Activated CD4-positive, alpha-beta T cell treated with anti-CD3 and anti-CD28 coated beads, Interleukin-2, amount 10 ng/mL, durations not matched to agents 24 days and 14 days (primary cell): ENCODE measurements at regions not wholly inside any gene's neighbourhood (a gene's known extent, or its start where the extent isn't known, plus 50 kb on each side); places are given as distances from the start of the nearest gene placed in this dataset.
"Not testable (repeated sequence)": the region's sequence is repeated elsewhere in the genome, so short reads cannot be mapped to it uniquely, and the experiment has no call there.

Experiments
- DNase-seq: peaks from one replicate; pipeline ENCODE4 v3.0.0; 2022
- H3K27ac Mint-ChIP-seq: one replicate; pipeline ENCODE4 v1.8.0; 2022; ENCODE audit warnings: mild to moderate bottlenecking, mixed read lengths
- H3K27me3 Mint-ChIP-seq: one replicate; pipeline ENCODE4 v1.8.0; 2022; ENCODE audit warnings: mixed read lengths
- H3K36me3 Mint-ChIP-seq: one replicate; pipeline ENCODE4 v1.8.0; 2022; ENCODE audit warnings: low read depth, mild to moderate bottlenecking, mixed read lengths
- H3K4me1 Mint-ChIP-seq: one replicate; pipeline ENCODE4 v1.8.0; 2021; ENCODE audit warnings: mixed read lengths
- H3K4me3 Mint-ChIP-seq: one replicate; pipeline ENCODE4 v1.8.0; 2022; ENCODE audit warnings: mild to moderate bottlenecking, moderate library complexity, mixed read lengths
- H3K9me3 Mint-ChIP-seq: one replicate; pipeline ENCODE4 v1.8.0; 2021; ENCODE audit warnings: mixed read lengths
- intact Hi-C: fragments of 100-400 bp; cut with micrococcal nuclease; formaldehyde crosslinking; loops from one replicate; pipeline ENCODE4 v1.15.1; 2023

DNA sequence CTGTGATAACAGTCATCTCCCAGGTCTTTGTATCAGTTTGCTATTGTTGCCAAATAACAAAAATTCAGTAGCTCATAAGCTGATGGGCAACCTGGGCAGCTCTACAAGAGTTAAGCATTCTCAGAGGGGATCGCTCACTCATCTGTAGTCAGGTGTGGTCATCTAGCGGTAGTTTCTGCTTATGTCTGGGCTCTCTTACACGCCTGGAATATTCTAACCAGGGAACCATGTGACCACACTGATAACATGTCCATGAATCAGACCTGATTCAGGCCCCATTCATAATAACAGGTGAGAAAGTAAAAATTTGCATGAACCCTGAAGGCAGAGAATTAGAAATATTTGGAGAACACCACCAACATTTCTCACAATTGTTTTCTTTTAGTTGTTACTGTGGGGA lies 576.1 kb downstream of the SLCO4C1 start:
- intact Hi-C loops: no loop called here
- Mint-ChIP-seq H3K27ac (no peak overlapping the region), H3K36me3 (no peaks in the 10 kb centered on the region), H3K4me1 (no peaks in the 10 kb centered on the region), H3K27me3 (no peaks in the 10 kb centered on the region), H3K9me3 (peaks cover 3% of the 10 kb centered on the region), H3K4me3 (no peak overlapping the region)
- DNase-seq: no peak

DNA sequence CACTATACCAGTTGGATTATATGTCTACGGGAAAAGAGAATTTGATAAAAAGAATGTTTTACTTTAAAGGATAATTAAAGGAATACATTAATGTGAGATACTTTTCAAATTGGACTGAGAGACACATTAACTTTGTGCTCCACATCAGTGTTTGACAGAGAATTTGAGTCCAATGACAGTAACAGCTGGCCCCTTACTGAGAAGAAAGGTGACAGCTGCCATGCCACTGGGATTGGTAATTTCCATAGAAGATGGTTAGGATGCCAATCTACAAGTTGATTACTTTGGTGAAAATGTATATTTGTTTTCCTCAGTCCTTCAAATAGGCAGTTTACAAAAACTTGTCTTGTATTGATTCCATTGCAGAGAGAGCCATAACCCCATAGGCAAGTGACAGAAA lies 578.4 kb downstream of the SLCO4C1 start:
- Mint-ChIP-seq H3K4me1 (no peaks in the 10 kb centered on the region), H3K4me3 (no peak overlapping the region), H3K36me3 (no peaks in the 10 kb centered on the region), H3K27ac (no peak overlapping the region), H3K9me3 (peaks cover 3% of the 10 kb centered on the region), H3K27me3 (no peaks in the 10 kb centered on the region)
- intact Hi-C loops: no loop called here
- DNase-seq: no peak

DNA sequence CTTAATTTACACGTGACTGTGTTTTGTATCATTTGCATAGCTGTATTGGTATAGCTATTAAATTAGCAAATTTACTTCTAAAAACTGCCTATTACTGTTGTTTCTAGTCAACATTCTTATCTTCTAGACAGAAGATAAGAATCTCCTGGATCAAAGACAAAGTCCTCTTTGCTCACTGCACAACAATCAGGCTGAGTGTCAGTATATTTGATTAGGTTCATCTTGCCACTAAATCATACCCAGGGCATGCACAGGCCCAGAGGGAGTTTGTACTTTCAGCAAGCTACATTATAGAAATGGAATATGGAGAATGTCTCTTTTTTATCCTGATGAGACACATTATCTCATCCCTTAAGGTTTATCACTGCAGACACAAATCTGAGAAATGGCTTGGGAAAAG lies 579.1 kb downstream of the SLCO4C1 start:
- H3K27ac Mint-ChIP-seq: no peak overlapping the region

DNA sequence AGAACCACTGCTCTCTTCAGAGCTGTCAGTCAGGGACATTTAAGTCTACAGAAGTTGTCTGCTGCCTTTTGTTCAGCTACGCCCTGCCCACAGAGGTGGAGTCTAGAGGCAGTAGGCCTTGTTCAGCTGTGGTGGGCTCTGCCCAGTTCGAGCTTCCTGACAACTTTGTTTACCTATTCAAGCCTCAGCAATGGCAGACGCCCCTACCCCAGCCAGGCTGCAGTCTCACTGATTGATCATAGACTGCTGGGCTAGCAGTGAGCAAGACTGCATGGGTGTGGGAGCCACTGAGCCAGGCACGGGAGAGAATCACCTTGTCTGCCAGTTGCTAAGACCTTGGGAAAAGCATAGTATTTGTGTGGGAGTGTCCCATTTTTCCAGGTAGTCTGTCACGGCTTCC lies 580.3 kb downstream of the SLCO4C1 start:
- H3K36me3 Mint-ChIP-seq, intact Hi-C loops, DNase-seq, H3K27ac Mint-ChIP-seq, H3K4me1 Mint-ChIP-seq, H3K4me3 Mint-ChIP-seq, H3K27me3 Mint-ChIP-seq, H3K9me3 Mint-ChIP-seq: not testable (repeated sequence)

More for the DNA sequence above, 579.1 kb downstream of the SLCO4C1 start:
- intact Hi-C loops: no loop called here
- H3K4me3 Mint-ChIP-seq: no peak overlapping the region
- H3K36me3 Mint-ChIP-seq: no peaks in the 10 kb centered on the region
- H3K27me3 Mint-ChIP-seq: no peaks in the 10 kb centered on the region
- H3K9me3 Mint-ChIP-seq: no peaks in the 10 kb centered on the region
- H3K4me1 Mint-ChIP-seq: no peaks in the 10 kb centered on the region
- DNase-seq: no peak

DNA sequence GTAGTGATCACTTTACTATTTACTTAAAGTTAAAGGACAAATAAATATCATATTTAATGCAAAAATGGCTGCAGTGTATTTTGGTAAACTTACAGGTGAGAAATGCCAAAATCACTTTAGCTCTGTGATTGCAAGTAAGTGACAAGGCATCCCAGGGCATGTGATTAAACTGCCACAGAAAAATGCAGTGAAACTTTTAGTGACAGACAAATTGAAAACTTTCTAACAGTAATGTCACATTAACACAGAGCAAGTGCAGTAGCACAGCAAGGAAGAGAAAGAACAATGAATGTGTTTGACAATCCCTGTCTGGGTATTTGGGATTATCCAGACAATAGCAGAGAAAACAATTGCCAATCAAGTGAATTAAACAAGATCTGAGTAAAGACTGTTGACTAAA lies 606.8 kb downstream of the SLCO4C1 start:
- no peak overlapping the region for H3K4me3 Mint-ChIP-seq
- intact Hi-C loops: no loop called here
- no peaks in the 10 kb centered on the region for H3K9me3 Mint-ChIP-seq
- H3K4me1 Mint-ChIP-seq: no peaks in the 10 kb centered on the region
- H3K27ac Mint-ChIP-seq: no peak overlapping the region
- H3K36me3 Mint-ChIP-seq: no peaks in the 10 kb centered on the region
- DNase-seq: no peak
- no peaks in the 10 kb centered on the region for H3K27me3 Mint-ChIP-seq

DNA sequence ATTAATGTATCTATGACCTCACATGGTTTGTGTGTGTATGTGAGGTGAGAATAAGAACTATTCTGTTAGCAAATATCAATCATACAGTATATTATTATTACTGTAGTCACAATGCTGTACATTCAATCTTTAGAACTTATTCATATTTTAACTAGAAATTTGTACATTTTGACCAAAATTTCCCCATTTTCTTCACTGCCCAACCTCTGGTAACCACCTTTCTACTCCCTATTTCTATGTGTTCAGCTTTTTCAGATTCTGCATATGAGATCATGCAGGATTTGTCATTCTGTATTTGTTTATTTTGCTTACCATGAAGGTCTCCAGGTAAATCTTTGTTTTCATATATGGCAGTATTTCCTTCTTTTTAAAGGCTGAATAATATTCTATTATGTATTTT lies 607.9 kb downstream of the SLCO4C1 start:
- DNase-seq: no peak
- Mint-ChIP-seq H3K36me3 (no peaks in the 10 kb centered on the region), H3K27ac (no peak overlapping the region), H3K4me3 (no peak overlapping the region), H3K9me3 (no peaks in the 10 kb centered on the region), H3K27me3 (no peaks in the 10 kb centered on the region), H3K4me1 (no peaks in the 10 kb centered on the region)
- intact Hi-C loops: no loop called here

DNA sequence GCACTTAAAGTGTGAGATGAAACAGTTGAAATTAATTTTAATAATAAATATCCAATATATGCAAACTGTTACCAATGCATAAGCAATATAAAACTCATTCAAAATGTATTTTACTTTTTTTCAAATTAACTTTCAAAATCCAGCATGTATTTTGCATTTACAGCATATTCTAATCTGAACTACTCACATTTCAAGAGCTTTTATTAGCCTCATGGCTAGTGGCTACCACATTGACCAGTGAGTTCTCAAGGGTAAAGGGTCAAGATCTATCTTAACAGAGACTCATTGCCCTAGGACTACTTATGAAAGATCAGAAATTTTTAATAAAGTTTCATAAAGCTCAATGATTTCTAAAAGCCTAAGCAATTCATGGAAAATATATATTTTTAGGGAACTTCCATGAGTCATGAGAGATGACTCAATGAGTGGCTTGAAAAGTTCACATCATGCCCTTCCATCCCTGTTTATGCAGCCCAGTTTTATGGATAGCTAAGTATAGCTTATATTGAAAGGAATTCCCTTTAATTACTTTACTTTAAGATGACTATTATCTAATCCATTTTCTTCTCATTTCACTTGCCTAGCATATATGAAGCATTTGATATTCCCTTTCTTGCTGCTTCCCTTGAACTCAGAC lies 608.6 kb downstream of the SLCO4C1 start:
- Mint-ChIP-seq H3K36me3 (no peaks in the 10 kb centered on the region), H3K27me3 (no peaks in the 10 kb centered on the region), H3K4me3 (no peak overlapping the region), H3K4me1 (no peaks in the 10 kb centered on the region), H3K27ac (no peak overlapping the region), H3K9me3 (no peaks in the 10 kb centered on the region)
- no peak for DNase-seq
- intact Hi-C loops: no loop called here

DNA sequence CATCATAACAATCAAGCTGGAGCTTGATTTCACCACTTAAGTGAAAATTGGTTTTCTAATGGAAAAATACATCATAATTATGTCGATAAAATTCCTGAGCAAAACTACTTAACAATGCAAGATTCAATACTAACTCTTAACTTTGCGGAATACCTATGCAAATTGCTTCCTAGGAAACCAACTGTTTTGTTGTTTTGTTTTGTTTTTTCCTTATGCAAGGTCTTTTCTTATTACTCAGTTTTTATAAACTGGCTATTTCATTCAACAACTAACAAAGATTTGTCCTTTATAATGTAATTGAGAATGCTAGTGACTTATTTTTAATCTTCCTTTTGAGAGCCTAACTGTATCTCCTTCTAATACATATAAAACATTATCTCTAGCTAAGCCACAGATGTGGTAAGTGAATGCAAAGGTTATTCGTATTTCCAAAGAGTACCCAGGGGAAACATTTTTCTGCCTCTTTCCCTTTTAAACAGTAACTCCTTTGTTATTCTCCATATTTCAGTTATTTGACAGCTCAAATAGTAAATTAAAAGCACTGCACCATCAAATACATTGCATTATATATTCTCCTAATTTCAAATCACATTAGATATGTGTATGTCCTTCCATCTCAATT lies 609.4 kb downstream of the SLCO4C1 start:
- Mint-ChIP-seq H3K36me3 (no peaks in the 10 kb centered on the region), H3K9me3 (no peaks in the 10 kb centered on the region), H3K27ac (no peak overlapping the region), H3K4me3 (no peak overlapping the region), H3K27me3 (no peaks in the 10 kb centered on the region), H3K4me1 (no peaks in the 10 kb centered on the region)
- DNase-seq: no peak
- intact Hi-C loops: no loop called here

DNA sequence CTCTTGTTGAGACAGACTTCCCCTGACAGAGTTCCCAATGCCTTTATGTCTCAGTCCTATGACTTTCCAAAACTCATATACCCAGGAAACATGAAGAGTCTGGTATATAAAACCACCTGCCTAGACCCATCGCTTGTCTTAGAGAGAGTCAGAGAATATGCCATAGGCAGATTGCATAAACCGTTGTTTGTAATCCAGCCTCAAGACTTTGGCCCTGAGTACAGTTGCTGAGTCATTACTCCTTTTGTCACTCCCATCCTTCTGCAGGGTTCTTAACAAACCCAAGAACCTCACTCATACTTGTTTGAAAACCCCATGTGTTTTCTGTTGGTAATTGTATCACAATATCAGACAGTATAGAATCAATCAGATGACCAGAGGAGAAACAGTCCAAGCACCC lies 616.3 kb downstream of the SLCO4C1 start:
- no peak overlapping the region for H3K4me3 Mint-ChIP-seq
- H3K27ac Mint-ChIP-seq: no peak overlapping the region
- no peaks in the 10 kb centered on the region for H3K9me3 Mint-ChIP-seq
- H3K36me3 Mint-ChIP-seq: no peaks in the 10 kb centered on the region
- intact Hi-C loops: no loop called here
- no peaks in the 10 kb centered on the region for H3K4me1 Mint-ChIP-seq
- H3K27me3 Mint-ChIP-seq: no peaks in the 10 kb centered on the region
- no peak for DNase-seq

DNA sequence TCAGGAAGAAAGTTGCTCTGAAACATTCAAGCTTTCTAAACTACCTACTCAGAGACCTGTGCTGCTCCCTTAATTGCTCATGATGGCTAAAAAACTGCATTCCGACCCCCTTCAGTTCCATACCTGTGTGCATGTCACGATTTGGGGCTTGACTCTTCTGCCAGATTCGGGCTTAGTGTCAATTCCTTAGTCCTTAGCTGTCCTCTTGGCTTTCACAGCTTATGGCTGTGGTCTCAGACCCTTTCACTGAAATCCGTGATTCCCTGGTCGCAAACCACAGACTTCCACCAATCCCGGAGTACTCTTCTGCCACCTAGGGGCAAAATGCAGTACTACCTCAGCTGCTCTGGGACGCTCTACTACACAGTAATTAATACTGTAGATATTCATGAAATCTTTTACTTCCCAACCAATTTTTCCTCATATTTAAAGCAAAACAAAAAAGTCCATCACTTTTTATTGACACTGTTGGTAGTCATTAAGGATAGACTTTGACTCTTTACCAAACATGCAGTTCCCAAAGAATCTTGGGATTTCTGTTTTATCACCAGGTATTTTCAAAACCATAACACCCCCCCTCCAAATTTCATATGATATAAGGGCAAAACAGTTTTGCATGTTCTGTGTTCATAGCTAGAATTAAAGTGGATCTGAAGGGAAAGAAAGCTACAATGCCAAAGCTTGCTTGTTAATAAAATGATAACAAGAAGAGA lies 617.4 kb downstream of the SLCO4C1 start:
- intact Hi-C loops: loop anchor here (1.0 kb wide), 1 partner anchor 1248 kb away; no protein-coding TSS in a partner anchor
- Mint-ChIP-seq H3K27ac (no peak overlapping the region), H3K9me3 (no peaks in the 10 kb centered on the region), H3K27me3 (no peaks in the 10 kb centered on the region), H3K4me1 (no peaks in the 10 kb centered on the region), H3K36me3 (no peaks in the 10 kb centered on the region), H3K4me3 (no peak overlapping the region)
- peak; percentile 76 for DNase-seq

DNA sequence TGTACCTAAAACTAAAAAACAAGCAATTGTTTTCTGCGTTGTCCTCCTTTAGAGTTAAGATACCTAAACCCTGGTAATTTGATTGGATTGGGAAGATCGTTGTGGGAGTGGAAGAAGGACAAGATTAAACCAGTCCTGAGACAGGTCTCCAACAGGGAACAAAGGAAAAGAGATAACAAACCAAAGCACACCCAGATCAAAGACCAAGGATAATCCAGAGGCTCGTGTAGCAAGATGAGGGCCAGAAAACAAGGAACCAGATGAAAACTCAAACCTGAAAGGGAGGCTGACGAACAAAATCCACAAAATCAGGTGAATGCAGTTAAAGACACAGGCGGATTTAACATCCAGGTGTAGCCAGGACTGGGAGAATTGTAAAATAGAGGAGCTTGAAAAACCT lies 618.1 kb downstream of the SLCO4C1 start:
- no peak overlapping the region for H3K4me3 Mint-ChIP-seq
- no peak for DNase-seq
- no peaks in the 10 kb centered on the region for H3K27me3 Mint-ChIP-seq
- H3K9me3 Mint-ChIP-seq: no peaks in the 10 kb centered on the region
- intact Hi-C loops: loop anchor here (1.0 kb wide), 1 partner anchor 1248 kb away; no protein-coding TSS in a partner anchor
- H3K4me1 Mint-ChIP-seq: no peaks in the 10 kb centered on the region
- no peaks in the 10 kb centered on the region for H3K36me3 Mint-ChIP-seq
- no peak overlapping the region for H3K27ac Mint-ChIP-seq

DNA sequence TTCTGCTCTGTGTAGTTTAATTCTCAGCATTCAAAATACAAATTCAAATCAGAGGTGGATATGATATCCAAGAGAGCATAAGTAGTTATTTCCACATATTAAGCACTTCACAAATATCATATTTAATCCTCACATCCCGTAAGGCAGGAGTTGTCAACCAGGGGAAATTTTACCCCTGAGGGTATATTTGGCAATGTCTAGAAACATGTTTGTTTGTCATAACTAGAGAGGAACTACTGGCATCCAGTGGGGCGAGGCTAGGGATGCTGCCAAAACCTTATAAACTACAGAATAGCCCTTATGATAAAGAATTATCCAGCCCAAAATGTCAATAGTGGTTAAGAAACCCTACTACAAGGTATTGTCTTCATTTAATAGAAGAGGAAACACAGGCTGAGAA lies 619.4 kb downstream of the SLCO4C1 start:
- intact Hi-C loops: no loop called here
- H3K27ac Mint-ChIP-seq: no peak overlapping the region
- H3K4me3 Mint-ChIP-seq: no peak overlapping the region
- no peaks in the 10 kb centered on the region for H3K4me1 Mint-ChIP-seq
- no peaks in the 10 kb centered on the region for H3K27me3 Mint-ChIP-seq
- DNase-seq: no peak
- no peaks in the 10 kb centered on the region for H3K36me3 Mint-ChIP-seq
- no peaks in the 10 kb centered on the region for H3K9me3 Mint-ChIP-seq

DNA sequence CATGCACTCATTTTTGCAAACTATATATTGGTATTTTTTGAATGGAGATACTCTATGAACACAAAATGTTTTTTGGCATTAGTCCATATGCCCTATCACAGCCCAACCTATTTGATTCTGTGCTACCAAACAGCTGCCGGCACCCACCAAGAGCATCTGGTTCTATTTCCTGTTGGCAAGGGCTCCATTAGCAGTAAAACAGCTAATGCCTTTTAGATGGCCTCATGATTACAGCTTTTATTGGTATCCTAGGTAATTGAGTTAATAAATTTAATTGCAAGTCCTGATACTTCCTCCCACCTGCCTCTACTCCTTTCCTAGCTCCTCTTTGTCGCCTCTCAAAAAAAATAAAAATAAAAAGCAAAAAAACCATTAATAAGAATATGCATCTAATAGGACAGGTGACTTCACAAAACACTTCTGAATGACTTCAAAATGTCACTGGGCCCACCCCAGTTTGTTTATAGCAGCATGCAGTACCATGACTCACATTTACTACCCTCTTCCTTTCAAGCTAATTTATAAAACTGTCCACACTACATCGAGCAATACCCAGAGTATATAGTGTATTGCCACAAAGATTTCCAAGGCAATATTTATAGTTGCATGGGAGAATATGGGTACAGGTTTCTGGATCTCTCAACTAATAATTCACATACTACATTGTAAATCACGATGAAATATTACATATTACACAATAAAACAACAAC lies 620.4 kb downstream of the SLCO4C1 start:
- Mint-ChIP-seq H3K4me3 (no peak overlapping the region), H3K9me3 (no peaks in the 10 kb centered on the region), H3K27ac (no peak overlapping the region), H3K36me3 (no peaks in the 10 kb centered on the region), H3K4me1 (no peaks in the 10 kb centered on the region), H3K27me3 (no peaks in the 10 kb centered on the region)
- no peak for DNase-seq
- intact Hi-C loops: no loop called here

DNA sequence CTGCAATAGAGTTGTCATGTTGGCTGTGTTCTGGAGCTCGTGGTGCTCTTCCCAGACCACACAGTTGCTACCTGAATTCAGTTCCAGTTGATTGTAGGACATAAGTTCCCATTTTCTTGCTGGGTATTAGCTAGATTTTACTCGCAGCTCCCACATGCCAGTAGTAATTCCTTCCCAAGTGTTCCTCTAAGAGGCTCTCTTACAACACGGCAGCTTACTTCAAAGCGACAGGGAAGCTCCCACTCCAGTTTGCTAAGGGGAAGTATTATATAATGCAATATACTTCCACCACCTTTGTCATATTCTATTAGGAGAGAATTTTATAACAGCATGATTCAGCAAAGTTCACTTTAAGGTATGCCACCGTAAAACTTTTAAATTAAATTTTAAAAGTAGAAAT lies 623.0 kb downstream of the SLCO4C1 start:
- Mint-ChIP-seq H3K4me3 (no peak overlapping the region), H3K36me3 (no peaks in the 10 kb centered on the region), H3K9me3 (no peaks in the 10 kb centered on the region), H3K27me3 (no peaks in the 10 kb centered on the region), H3K27ac (no peak overlapping the region), H3K4me1 (no peaks in the 10 kb centered on the region)
- intact Hi-C loops: no loop called here
- DNase-seq: no peak
